GM23248 (cell line): ENCODE measurements at regions not wholly inside any gene's neighbourhood (a gene's known extent, or its start where the extent isn't known, plus 50 kb on each side); places are given as distances from the start of the nearest gene placed in this dataset.

Source experiments
- EZH2 ChIP-seq: fragments of 200-600 bp; sonication (generic); IDR thresholded peaks from 2 replicates; pipeline ENCODE4 v1.6.1; 2018; ENCODE audit warnings: antibody characterized with exemption, mild to moderate bottlenecking; ENCODE audit not compliant: insufficient read depth, poor library complexity, severe bottlenecking
- EZH2phosphoT487 ChIP-seq: fragments of 200-600 bp; sonication (generic); IDR thresholded peaks from 2 replicates; pipeline ENCODE4 v1.6.1; 2018; ENCODE audit warnings: antibody characterized with exemption, moderate library complexity, mild to moderate bottlenecking, low read depth; ENCODE audit not compliant: insufficient read depth

DNA sequence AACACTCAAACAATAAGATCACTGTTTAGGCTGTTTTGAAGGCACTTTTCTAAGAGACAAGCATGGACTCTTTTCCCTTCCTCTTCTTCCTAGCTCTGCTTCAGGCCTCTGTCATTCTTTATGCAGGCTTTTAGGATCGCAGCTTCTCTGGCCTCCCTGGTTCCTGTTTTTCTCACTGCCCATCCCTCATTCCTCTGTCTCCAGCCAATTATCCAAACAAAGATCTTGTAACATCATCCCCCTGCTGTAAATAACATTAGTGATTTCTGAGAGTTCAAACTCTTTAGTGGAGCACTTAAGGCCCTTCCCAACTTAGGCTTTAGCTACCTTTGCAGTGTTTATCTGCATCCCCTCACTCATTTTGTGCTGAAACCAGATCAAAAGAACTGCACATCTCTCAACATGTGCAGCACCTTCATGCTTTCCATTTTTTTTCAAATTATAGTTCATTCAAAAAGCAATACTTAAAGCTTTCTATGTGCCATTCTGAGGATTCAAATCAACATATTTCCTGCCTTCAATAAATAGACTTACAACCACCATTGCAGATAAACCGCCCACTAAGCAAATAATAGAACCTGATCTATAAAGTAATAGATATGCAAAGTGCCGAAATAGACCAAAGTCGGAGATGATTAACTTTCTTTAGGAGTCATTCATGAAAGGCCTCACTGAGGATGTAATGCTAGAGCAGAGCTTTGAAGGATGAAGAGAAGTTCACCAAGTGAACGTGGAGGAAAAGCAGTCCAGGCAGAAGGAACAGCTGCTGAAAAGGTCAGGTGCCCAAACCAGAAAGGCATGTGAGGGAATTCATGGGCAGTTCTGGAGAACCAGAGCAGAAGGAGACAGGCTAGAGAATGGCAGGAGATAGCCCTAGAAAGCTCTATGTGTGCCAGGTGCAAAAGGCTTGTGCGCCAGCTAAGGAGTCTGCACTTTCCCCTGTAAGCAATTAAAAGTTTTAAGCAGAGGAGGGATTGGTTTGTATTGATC lies 95.8 kb upstream of the ZNF366 start:
- TF ChIP-seq EZH2 (no peak), EZH2phosphoT487 (no peak)
